ENCODE measurements at regions not wholly inside any gene's neighbourhood (a gene's known extent, or its start where the extent isn't known, plus 50 kb on each side); places are given as distances from the start of the nearest gene placed in this dataset.

DNA sequence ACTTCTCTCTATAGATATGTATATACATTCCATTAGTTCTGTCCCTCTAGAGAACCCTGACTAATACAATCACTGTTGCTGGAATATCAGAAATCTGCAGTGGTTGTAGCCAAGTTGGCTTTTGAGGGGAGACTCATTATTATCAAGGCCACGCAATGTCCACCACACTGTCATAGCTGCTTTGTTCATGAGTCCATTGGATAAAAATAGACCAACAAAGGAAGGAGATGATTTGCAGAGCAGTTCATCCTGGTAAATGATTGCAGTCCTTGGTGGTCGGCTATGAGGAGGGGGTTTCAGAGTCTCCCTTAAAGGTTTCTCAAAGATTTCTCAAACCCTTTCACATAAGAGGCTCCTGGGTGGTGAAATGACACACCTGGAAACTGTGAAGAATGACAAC lies 192.8 kb upstream of the ANKH start:
- Histone ChIP-seq H4K8ac (ENCODE audit: low read depth, low read length) (no peak overlapping the region), H4K5ac (ENCODE audit: low read length) (no peak overlapping the region), H3K4me1 (ENCODE audit: control insufficient read depth, low read depth, low read length) (no peaks in the 10 kb centered on the region), H3K23ac (ENCODE audit: low read length) (no peak overlapping the region), H2BK5ac (ENCODE audit: low read length) (no peak overlapping the region), H3K36me3 (ENCODE audit: control insufficient read depth, insufficient read depth, low read length) (no peaks in the 10 kb centered on the region), H2BK15ac (replicated peaks; ENCODE audit: low read depth) (no peak overlapping the region), H3K27ac (ENCODE audit: low read depth, low read length) (no peak overlapping the region), H3K27me3 (ENCODE audit: insufficient read depth, low read length, poor library complexity) (no peaks in the 10 kb centered on the region), H3K79me2 (ENCODE audit: control insufficient read depth, insufficient read depth, low read length) (no peaks in the 10 kb centered on the region), H3K18ac (ENCODE audit: low read length) (no peak overlapping the region), H3K79me1 (ENCODE audit: low read length) (no peaks in the 10 kb centered on the region), H3K9ac (ENCODE audit: low read length) (no peak overlapping the region), H3K56ac (ENCODE audit: low read length) (no peak overlapping the region), H3K4ac (ENCODE audit: low read depth, low read length) (no peak overlapping the region), H3K4me3 (ENCODE audit: low read length) (no peak overlapping the region), H3K4me2 (ENCODE audit: low read length) (no peak overlapping the region), H2AK5ac (ENCODE audit: low read length) (no peak overlapping the region), H2BK120ac (ENCODE audit: low read depth, low read length) (no peak overlapping the region)
- WGBS (ENCODE audit: extremely low coverage, insufficient coverage, low lambda C conversion rate), result no CpG with 5 or more reads among the region's 2 CpGs
- no peak for DNase-seq

DNA sequence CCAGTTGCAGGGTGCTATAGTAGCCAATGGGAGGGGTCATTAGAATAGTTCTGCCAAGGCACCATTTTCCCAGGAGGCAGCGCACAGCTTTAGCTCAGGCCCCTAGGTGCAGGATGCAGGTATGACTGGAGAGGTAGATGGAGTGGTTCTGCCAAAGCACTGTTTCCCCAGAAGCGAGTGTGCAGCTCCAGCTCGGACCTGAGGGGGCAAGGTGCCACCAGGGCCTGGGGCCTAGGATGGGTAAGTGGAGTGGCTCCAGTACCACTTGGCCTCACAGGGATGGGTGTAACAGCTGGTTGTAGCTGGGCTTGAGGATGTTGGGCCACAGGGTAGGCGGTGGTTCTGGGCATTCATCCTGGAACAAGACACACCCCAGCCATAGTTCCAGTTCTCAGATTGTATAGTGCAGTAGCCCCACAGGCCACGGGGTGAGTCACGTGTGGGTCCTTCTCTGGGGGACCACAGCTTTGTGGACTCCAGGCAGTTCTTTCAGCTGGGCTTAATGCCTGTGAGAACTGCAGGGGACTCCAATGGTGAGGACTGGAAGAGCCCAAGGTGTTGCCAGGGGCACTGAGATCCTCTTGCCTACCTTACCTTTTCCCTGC lies 185.5 kb upstream of the ANKH start:
- whole genome bisulfite sequencing (ENCODE audit: extremely low coverage, insufficient coverage, low lambda C conversion rate), result no CpG with 5 or more reads among the region's 6 CpGs
- no peak overlapping the region for H2AK5ac ChIP-seq (ENCODE audit: low read length)
- H3K18ac ChIP-seq (ENCODE audit: low read length), result no peak overlapping the region
- H3K23ac ChIP-seq (ENCODE audit: low read length), result no peak overlapping the region
- no peaks in the 10 kb centered on the region for H3K4me1 ChIP-seq (ENCODE audit: control insufficient read depth, low read depth, low read length)
- H4K5ac ChIP-seq (ENCODE audit: low read length), result no peak overlapping the region
- H3K9ac ChIP-seq (ENCODE audit: low read length), result no peak overlapping the region
- H3K27ac ChIP-seq (ENCODE audit: low read depth, low read length), result no peak overlapping the region
- no peak overlapping the region for H3K4me2 ChIP-seq (ENCODE audit: low read length)
- no peak overlapping the region for H3K4ac ChIP-seq (ENCODE audit: low read depth, low read length)
- no peaks in the 10 kb centered on the region for H3K79me2 ChIP-seq (ENCODE audit: control insufficient read depth, insufficient read depth, low read length)
- H2BK5ac ChIP-seq (ENCODE audit: low read length), result no peak overlapping the region
- H3K56ac ChIP-seq (ENCODE audit: low read length), result no peak overlapping the region
- no peaks in the 10 kb centered on the region for H3K79me1 ChIP-seq (ENCODE audit: low read length)
- H2BK15ac ChIP-seq (replicated peaks; ENCODE audit: low read depth), result no peak overlapping the region
- no peak for DNase-seq
- H3K27me3 ChIP-seq (ENCODE audit: insufficient read depth, low read length, poor library complexity), result no peaks in the 10 kb centered on the region
- H4K8ac ChIP-seq (ENCODE audit: low read depth, low read length), result no peak overlapping the region
- H2BK120ac ChIP-seq (ENCODE audit: low read depth, low read length), result no peak overlapping the region
- H3K4me3 ChIP-seq (ENCODE audit: low read length), result no peak overlapping the region
- no peaks in the 10 kb centered on the region for H3K36me3 ChIP-seq (ENCODE audit: control insufficient read depth, insufficient read depth, low read length)

DNA sequence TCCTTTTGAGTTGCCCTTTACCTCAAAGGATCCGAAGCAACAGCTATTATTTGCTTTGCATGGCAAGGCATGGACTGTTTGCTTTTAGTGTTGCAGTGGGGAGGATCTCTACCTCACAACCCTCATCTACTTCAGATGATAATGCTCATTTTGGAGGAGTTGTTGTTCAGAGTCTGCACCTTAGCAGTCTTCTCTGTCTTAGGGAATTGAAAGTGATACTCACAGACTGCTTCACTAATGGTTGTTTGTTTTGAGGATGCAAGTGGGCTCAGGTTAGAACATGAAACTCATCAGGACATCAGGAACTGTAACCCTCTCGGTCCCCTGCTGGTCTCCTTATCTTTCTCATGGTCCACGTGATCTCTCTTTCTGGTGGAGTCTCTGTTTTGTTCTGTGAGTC lies 172.9 kb upstream of the ANKH start:
- no peaks in the 10 kb centered on the region for H3K36me3 ChIP-seq (ENCODE audit: control insufficient read depth, insufficient read depth, low read length)
- H3K23ac ChIP-seq (ENCODE audit: low read length), result no peak overlapping the region
- H3K27me3 ChIP-seq (ENCODE audit: insufficient read depth, low read length, poor library complexity), result no peaks in the 10 kb centered on the region
- WGBS (ENCODE audit: extremely low coverage, insufficient coverage, low lambda C conversion rate), result no CpG with 5 or more reads among the region's 3 CpGs
- no peaks in the 10 kb centered on the region for H3K4me1 ChIP-seq (ENCODE audit: control insufficient read depth, low read depth, low read length)
- no peak overlapping the region for H3K27ac ChIP-seq (ENCODE audit: low read depth, low read length)
- H3K9ac ChIP-seq (ENCODE audit: low read length), result no peak overlapping the region
- H3K79me1 ChIP-seq (ENCODE audit: low read length), result no peaks in the 10 kb centered on the region
- H4K8ac ChIP-seq (ENCODE audit: low read depth, low read length), result no peak overlapping the region
- DNase-seq, result no peak
- H2BK120ac ChIP-seq (ENCODE audit: low read depth, low read length), result no peak overlapping the region
- no peak overlapping the region for H3K56ac ChIP-seq (ENCODE audit: low read length)
- no peak overlapping the region for H2BK15ac ChIP-seq (replicated peaks; ENCODE audit: low read depth)
- H3K4ac ChIP-seq (ENCODE audit: low read depth, low read length), result no peak overlapping the region
- H3K18ac ChIP-seq (ENCODE audit: low read length), result no peak overlapping the region
- no peak overlapping the region for H4K5ac ChIP-seq (ENCODE audit: low read length)
- no peak overlapping the region for H3K4me2 ChIP-seq (ENCODE audit: low read length)
- H3K79me2 ChIP-seq (ENCODE audit: control insufficient read depth, insufficient read depth, low read length), result no peaks in the 10 kb centered on the region
- no peak overlapping the region for H3K4me3 ChIP-seq (ENCODE audit: low read length)
- H2AK5ac ChIP-seq (ENCODE audit: low read length), result no peak overlapping the region
- H2BK5ac ChIP-seq (ENCODE audit: low read length), result no peak overlapping the region

DNA sequence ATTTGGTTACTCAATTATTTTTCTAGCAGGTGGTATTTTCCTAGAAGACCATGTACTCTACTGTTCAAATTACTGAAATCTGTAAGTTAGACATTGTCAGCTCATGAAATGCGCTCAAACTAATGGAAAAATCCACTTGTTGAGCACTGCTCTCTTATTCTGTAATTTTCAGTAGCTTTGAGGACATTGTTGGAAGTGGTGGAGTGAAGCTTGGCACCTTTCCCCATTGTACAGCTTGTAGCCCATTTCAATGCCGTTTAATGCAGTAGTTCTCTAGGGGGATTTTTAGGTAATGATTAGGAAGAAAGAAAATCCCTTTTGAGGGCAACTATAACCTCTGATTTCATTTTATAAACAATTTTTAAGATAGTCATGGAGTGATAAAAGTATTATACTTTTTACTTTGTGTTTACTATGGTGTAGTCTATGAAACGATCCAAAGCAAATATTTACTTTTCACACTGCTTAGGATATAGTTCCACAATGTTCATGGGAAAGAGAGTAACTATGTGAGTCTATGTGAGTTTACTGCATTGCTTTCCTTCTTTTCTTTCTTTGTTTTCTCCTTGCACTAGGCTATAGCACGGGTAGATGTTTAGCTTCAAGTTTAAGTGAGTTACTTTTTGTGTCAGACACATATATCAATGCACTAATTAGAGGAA lies 165.8 kb upstream of the ANKH start:
- H4K8ac ChIP-seq (ENCODE audit: low read depth, low read length), result no peak overlapping the region
- H3K9ac ChIP-seq (ENCODE audit: low read length), result no peak overlapping the region
- no peak overlapping the region for H3K4me2 ChIP-seq (ENCODE audit: low read length)
- no peak for DNase-seq
- no peak overlapping the region for H2BK15ac ChIP-seq (replicated peaks; ENCODE audit: low read depth)
- H3K27me3 ChIP-seq (ENCODE audit: insufficient read depth, low read length, poor library complexity), result no peaks in the 10 kb centered on the region
- H3K56ac ChIP-seq (ENCODE audit: low read length), result no peak overlapping the region
- H3K18ac ChIP-seq (ENCODE audit: low read length), result no peak overlapping the region
- H3K27ac ChIP-seq (ENCODE audit: low read depth, low read length), result no peak overlapping the region
- no peak overlapping the region for H2BK5ac ChIP-seq (ENCODE audit: low read length)
- no peak overlapping the region for H3K23ac ChIP-seq (ENCODE audit: low read length)
- H3K4ac ChIP-seq (ENCODE audit: low read depth, low read length), result no peak overlapping the region
- no CpG with 5 or more reads among the region's 4 CpGs for WGBS (ENCODE audit: extremely low coverage, insufficient coverage, low lambda C conversion rate)
- no peak overlapping the region for H4K5ac ChIP-seq (ENCODE audit: low read length)
- H3K4me1 ChIP-seq (ENCODE audit: control insufficient read depth, low read depth, low read length), result no peaks in the 10 kb centered on the region
- H3K4me3 ChIP-seq (ENCODE audit: low read length), result no peak overlapping the region
- H2BK120ac ChIP-seq (ENCODE audit: low read depth, low read length), result no peak overlapping the region
- H3K79me2 ChIP-seq (ENCODE audit: control insufficient read depth, insufficient read depth, low read length), result no peaks in the 10 kb centered on the region
- H2AK5ac ChIP-seq (ENCODE audit: low read length), result no peak overlapping the region
- H3K36me3 ChIP-seq (ENCODE audit: control insufficient read depth, insufficient read depth, low read length), result no peaks in the 10 kb centered on the region
- no peaks in the 10 kb centered on the region for H3K79me1 ChIP-seq (ENCODE audit: low read length)

DNA sequence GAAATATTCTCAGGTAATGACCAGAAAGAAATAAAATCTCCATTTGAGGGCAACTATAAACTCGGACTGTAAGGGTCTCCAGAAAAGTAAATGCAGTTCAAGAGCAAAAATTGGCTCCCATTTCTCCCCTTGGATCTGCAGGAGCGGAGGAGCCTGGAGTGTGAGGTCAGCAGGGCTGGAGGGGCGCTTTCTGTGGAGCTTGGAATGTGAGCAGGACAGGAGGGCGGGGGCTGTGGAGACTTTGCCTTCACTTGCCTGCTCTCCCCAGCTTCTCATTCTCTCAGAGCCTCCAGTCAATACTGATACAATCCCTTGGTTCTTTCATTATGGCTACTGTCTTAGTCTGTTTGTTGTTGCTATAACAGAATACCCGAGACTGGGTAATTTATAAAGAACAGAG lies 162.8 kb upstream of the ANKH start:
- Histone ChIP-seq H4K5ac (ENCODE audit: low read length) (no peak overlapping the region), H2BK5ac (ENCODE audit: low read length) (no peak overlapping the region), H3K18ac (ENCODE audit: low read length) (no peak overlapping the region), H3K56ac (ENCODE audit: low read length) (no peak overlapping the region), H2AK5ac (ENCODE audit: low read length) (no peak overlapping the region), H3K9ac (ENCODE audit: low read length) (no peak overlapping the region), H2BK15ac (replicated peaks; ENCODE audit: low read depth) (no peak overlapping the region), H3K79me2 (ENCODE audit: control insufficient read depth, insufficient read depth, low read length) (no peaks in the 10 kb centered on the region), H3K79me1 (ENCODE audit: low read length) (no peaks in the 10 kb centered on the region), H3K36me3 (ENCODE audit: control insufficient read depth, insufficient read depth, low read length) (no peaks in the 10 kb centered on the region), H3K23ac (ENCODE audit: low read length) (no peak overlapping the region), H3K4me2 (ENCODE audit: low read length) (no peak overlapping the region), H3K4me3 (ENCODE audit: low read length) (no peak overlapping the region), H3K4ac (ENCODE audit: low read depth, low read length) (no peak overlapping the region), H4K8ac (ENCODE audit: low read depth, low read length) (no peak overlapping the region), H2BK120ac (ENCODE audit: low read depth, low read length) (no peak overlapping the region), H3K27ac (ENCODE audit: low read depth, low read length) (no peak overlapping the region), H3K27me3 (ENCODE audit: insufficient read depth, low read length, poor library complexity) (no peaks in the 10 kb centered on the region), H3K4me1 (ENCODE audit: control insufficient read depth, low read depth, low read length) (no peaks in the 10 kb centered on the region)
- WGBS (ENCODE audit: extremely low coverage, insufficient coverage, low lambda C conversion rate), result no CpG with 5 or more reads among the region's 5 CpGs
- peak; percentile 52 for DNase-seq

DNA sequence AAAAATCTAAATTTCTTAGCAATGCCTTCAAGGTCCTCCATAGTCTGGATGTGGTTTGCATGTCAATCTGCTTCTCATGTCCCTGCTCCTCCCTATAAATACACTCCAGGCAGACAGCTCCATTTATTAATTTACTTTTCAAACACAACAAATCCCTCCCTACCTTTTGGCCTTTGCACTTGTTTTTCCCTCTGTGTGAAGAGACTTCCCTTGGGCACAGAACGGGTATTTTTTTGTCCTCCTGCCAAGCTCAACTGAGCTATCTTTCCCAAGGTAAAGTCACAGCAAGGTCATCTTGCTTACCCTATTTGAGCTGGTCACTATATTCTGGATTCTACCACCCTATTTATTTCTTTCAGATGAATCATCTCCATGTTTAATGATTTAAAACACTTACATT lies 159.6 kb upstream of the ANKH start:
- H3K56ac ChIP-seq (ENCODE audit: low read length), result no peak overlapping the region
- no peaks in the 10 kb centered on the region for H3K79me1 ChIP-seq (ENCODE audit: low read length)
- no peaks in the 10 kb centered on the region for H3K27me3 ChIP-seq (ENCODE audit: insufficient read depth, low read length, poor library complexity)
- H4K8ac ChIP-seq (ENCODE audit: low read depth, low read length), result no peak overlapping the region
- H3K36me3 ChIP-seq (ENCODE audit: control insufficient read depth, insufficient read depth, low read length), result no peaks in the 10 kb centered on the region
- WGBS (ENCODE audit: extremely low coverage, insufficient coverage, low lambda C conversion rate), result no CpG with 5 or more reads among the region's 1 CpG
- H3K27ac ChIP-seq (ENCODE audit: low read depth, low read length), result no peak overlapping the region
- H3K79me2 ChIP-seq (ENCODE audit: control insufficient read depth, insufficient read depth, low read length), result no peaks in the 10 kb centered on the region
- no peak for DNase-seq
- H3K9ac ChIP-seq (ENCODE audit: low read length), result no peak overlapping the region
- H3K23ac ChIP-seq (ENCODE audit: low read length), result no peak overlapping the region
- no peak overlapping the region for H2BK15ac ChIP-seq (replicated peaks; ENCODE audit: low read depth)
- peaks cover 4% of the 10 kb centered on the region for H3K4me1 ChIP-seq (ENCODE audit: control insufficient read depth, low read depth, low read length)
- no peak overlapping the region for H3K18ac ChIP-seq (ENCODE audit: low read length)
- H3K4me2 ChIP-seq (ENCODE audit: low read length), result no peak overlapping the region
- H2BK120ac ChIP-seq (ENCODE audit: low read depth, low read length), result no peak overlapping the region
- H3K4ac ChIP-seq (ENCODE audit: low read depth, low read length), result no peak overlapping the region
- H2AK5ac ChIP-seq (ENCODE audit: low read length), result no peak overlapping the region
- no peak overlapping the region for H2BK5ac ChIP-seq (ENCODE audit: low read length)
- no peak overlapping the region for H3K4me3 ChIP-seq (ENCODE audit: low read length)
- no peak overlapping the region for H4K5ac ChIP-seq (ENCODE audit: low read length)
